Endothelial cell of umbilical vein (primary cell): ENCODE measurements at regions not wholly inside any gene's neighbourhood (a gene's known extent, or its start where the extent isn't known, plus 50 kb on each side); places are given as distances from the start of the nearest gene placed in this dataset.

Source experiments
- BruUV-seq: library from RNA; stranded (reverse); fragments of 400-500 nt; replicated peaks from 2 replicates; lab custom pipeline; 2021; lab: Mats Ljungman, UMichigan
- CTCF ChIA-PET: fragments of 300-600, 350-600 bp; sonication (Branson Sonifier 250); formaldehyde crosslinking; loops from one replicate; lab custom pipeline; 2021; ENCODE audit warnings: antibody characterized with exemption, inconsistent platforms; lab: Charles Lee
- POLR2A ChIA-PET: fragments of 300-600, 350-600 bp; sonication (Branson Sonifier 250); formaldehyde crosslinking; loops from one replicate; lab custom pipeline; 2021; ENCODE audit warnings: antibody characterized with exemption, inconsistent platforms; lab: Charles Lee
- DNase-seq: peaks from one replicate; pipeline ENCODE4 v3.0.0-alpha.2; 2011; ENCODE audit warnings: low read depth, low spot score
- FAIRE-seq: peaks from 2 replicates; lab custom pipeline; 2011; peaks lifted over from hg19 to GRCh38; lab: Jason Lieb, UNC
- H2AFZ ChIP-seq: 2 replicates; pipeline ENCODE4 v1.6.0; 2012; ENCODE audit warnings: low read depth, low read length, control low read depth, inconsistent platforms
- H3K27ac ChIP-seq: 2 replicates; pipeline ENCODE4 v1.5.1; 2011; ENCODE audit warnings: low read depth, mild to moderate bottlenecking, control low read depth, low read length, moderate library complexity; ENCODE audit not compliant: insufficient read depth
- H3K27me3 ChIP-seq, 2 experiments: 2 replicates each; pipeline versions ENCODE4 v1.6.0 to v1.6.1; 2011; ENCODE audit warnings: low read length in 2 of 2, mixed read lengths in 1 of 2; ENCODE audit not compliant: control insufficient read depth in 2 of 2, insufficient read depth in 2 of 2
- H3K36me3 ChIP-seq, 2 experiments: 2 replicates in 1 of 2; 3 replicates in 1 of 2; pipeline ENCODE4 v1.5.1; 2011; ENCODE audit warnings: low read length in 2 of 2, mild to moderate bottlenecking in 1 of 2, moderate library complexity in 1 of 2; ENCODE audit not compliant: control insufficient read depth in 2 of 2, insufficient read depth in 2 of 2; ENCODE audit errors: extremely low read depth in 1 of 2
- H3K4me1 ChIP-seq: 3 replicates; pipeline ENCODE4 v1.5.1; 2011; ENCODE audit warnings: mild to moderate bottlenecking, low read length; ENCODE audit not compliant: control insufficient read depth, insufficient read depth; ENCODE audit errors: extremely low read depth
- H3K4me2 ChIP-seq: 2 replicates; pipeline ENCODE4 v1.6.1; 2011; ENCODE audit warnings: low read length, control low read depth, mixed read lengths; ENCODE audit not compliant: insufficient read depth
- H3K4me3 ChIP-seq, 3 experiments: fragments of 200-600 bp in 1 of 3; sonication (generic), shearing (Covaris generic) in 1 of 3; replicated peaks in 1 of 3; 2 replicates each; pipeline ENCODE4 v1.5.1; 2011 to 2016; ENCODE audit warnings: control low read depth in 3 of 3, low read length in 3 of 3, mild to moderate bottlenecking in 2 of 3, inconsistent platforms in 1 of 3, low read depth in 1 of 3, moderate library complexity in 1 of 3; ENCODE audit not compliant: insufficient read depth in 1 of 3
- H3K79me2 ChIP-seq: 2 replicates; pipeline ENCODE4 v1.6.0; 2012; ENCODE audit warnings: low read length, inconsistent platforms; ENCODE audit not compliant: control insufficient read depth, insufficient read depth
- H3K9ac ChIP-seq: replicated peaks from 2 replicates; pipeline ENCODE3; 2011; ENCODE audit warnings: low read length, control low read depth; ENCODE audit not compliant: insufficient read depth; ENCODE audit errors: extremely low read depth
- H3K9me1 ChIP-seq: replicated peaks from 3 replicates; pipeline ENCODE4 v1.6.0; 2011; ENCODE audit warnings: mild to moderate bottlenecking, low read length; ENCODE audit not compliant: control insufficient read depth, insufficient read depth; ENCODE audit errors: extremely low read depth
- H3K9me3 ChIP-seq: replicated peaks from 2 replicates; pipeline ENCODE4 v1.5.1; 2012; ENCODE audit warnings: low read length, inconsistent platforms; ENCODE audit not compliant: control insufficient read depth, insufficient read depth
- H4K20me1 ChIP-seq: replicated peaks from 2 replicates; pipeline ENCODE3; 2011; ENCODE audit warnings: mild to moderate bottlenecking, low read length; ENCODE audit not compliant: control insufficient read depth, insufficient read depth; ENCODE audit errors: extremely low read depth
- EZH2 ChIP-seq: IDR thresholded peaks from 2 replicates; pipeline ENCODE4 v1.6.1; 2012; ENCODE audit warnings: borderline replicate concordance, low read depth, mild to moderate bottlenecking, moderate library complexity, low read length, inconsistent platforms; ENCODE audit not compliant: severe bottlenecking
- FOS ChIP-seq: IDR thresholded peaks from 2 replicates; pipeline ENCODE4 v1.6.1; 2011; ENCODE audit warnings: mild to moderate bottlenecking, low read length, moderate library complexity, borderline replicate concordance; ENCODE audit not compliant: insufficient read depth
- GATA2 ChIP-seq: IDR thresholded peaks from 2 replicates; pipeline ENCODE4 v1.7.0; 2011; ENCODE audit warnings: low read depth, mild to moderate bottlenecking, moderate library complexity, mixed read lengths, low read length; ENCODE audit not compliant: insufficient read length, insufficient read depth
- JUN ChIP-seq: IDR thresholded peaks from 2 replicates; pipeline ENCODE4 v1.6.1; 2011; ENCODE audit warnings: borderline replicate concordance, low read depth; ENCODE audit not compliant: insufficient read length, insufficient read depth
- MYC ChIP-seq: IDR thresholded peaks from one replicate; pipeline ENCODE4 v1.6.1; 2011; ENCODE audit warnings: mild to moderate bottlenecking, low read depth, low read length
- POLR2A ChIP-seq: IDR thresholded peaks from 2 replicates; pipeline ENCODE4 v1.6.1; 2012; ENCODE audit warnings: low read depth, mild to moderate bottlenecking, control low read depth, low read length
- POLR2AphosphoS5 ChIP-seq: IDR thresholded peaks from 2 replicates; pipeline ENCODE4 v1.6.1; 2012; ENCODE audit warnings: low read depth, mild to moderate bottlenecking, control low read depth, low read length, moderate library complexity; ENCODE audit not compliant: insufficient read depth
- dilution Hi-C: fragments of 300-500 bp; cut with MboI; formaldehyde crosslinking; loops from one replicate; pipeline ENCODE4 v1.15.0; 2019; ENCODE audit warnings: low sequenced_read_pairs; ENCODE audit not compliant: extremely low pct_ligation_motif_present
- intact Hi-C: fragments of 100-400 bp; cut with micrococcal nuclease; formaldehyde crosslinking; loops from one replicate; pipeline ENCODE4 v1.10.0; 2022
- TF ChIP-seq, protein P1 (sequence below): IDR thresholded peaks from 2 replicates; pipeline ENCODE4 v1.6.1; 2011; ENCODE audit not compliant: insufficient read depth, insufficient read length
- TF ChIP-seq, protein P2 (sequence below), 2 donors: IDR thresholded peaks; 1 replicate in 1 of 2; 2 replicates in 1 of 2; pipeline ENCODE4 v1.5.1; 2011; ENCODE audit warnings: low read length in 2 of 2, mild to moderate bottlenecking in 2 of 2, moderate library complexity in 2 of 2, control low read depth in 1 of 2, inconsistent platforms in 1 of 2, low read depth in 1 of 2; ENCODE audit not compliant: insufficient read depth in 1 of 2; ENCODE audit errors: extremely low read depth in 1 of 2

DNA sequence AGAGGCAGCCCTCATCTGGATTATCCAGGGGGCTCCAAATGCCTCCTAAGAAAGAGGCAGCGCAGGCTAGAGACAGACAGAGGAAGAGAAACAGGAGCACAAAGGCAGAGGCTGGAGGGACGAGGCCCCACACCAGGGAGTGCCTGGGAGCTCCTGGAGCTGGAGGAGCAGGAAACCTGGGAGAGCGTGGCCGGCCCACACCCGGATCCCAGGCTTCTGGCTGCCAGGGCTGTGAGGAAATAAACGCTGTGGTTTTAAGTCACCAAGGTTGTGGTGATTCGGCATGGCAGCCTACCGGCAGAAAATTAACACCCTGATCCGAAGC lies 165.5 kb downstream of the OLFM1 start:
- Histone ChIP-seq H3K4me1 (no peaks in the 10 kb centered on the region), H3K4me3 (no peak overlapping the region), H2AFZ (no peak overlapping the region), H3K9me1 (no peaks in the 10 kb centered on the region), H3K4me2 (no peak overlapping the region), H3K79me2 (no peaks in the 10 kb centered on the region), H3K9ac (no peak overlapping the region), H4K20me1 (no peaks in the 10 kb centered on the region), H3K36me3 (no peaks in the 10 kb centered on the region), H3K27me3 (no peaks in the 10 kb centered on the region), H3K9me3 (no peaks in the 10 kb centered on the region), H3K27ac (no peak overlapping the region)
- no TSS peak for BruUV-seq
- no peak for TF ChIP-seq POLR2AphosphoS5
- no peak for TF ChIP-seq GATA2
- TF ChIP-seq, protein P1, sequence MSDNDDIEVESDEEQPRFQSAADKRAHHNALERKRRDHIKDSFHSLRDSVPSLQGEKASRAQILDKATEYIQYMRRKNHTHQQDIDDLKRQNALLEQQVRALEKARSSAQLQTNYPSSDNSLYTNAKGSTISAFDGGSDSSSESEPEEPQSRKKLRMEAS: no peak
- no peak for TF ChIP-seq POLR2A
- no peak for TF ChIP-seq EZH2
- no peak for TF ChIP-seq MYC
- TF ChIP-seq FOS: no peak
- TF ChIP-seq JUN: no peak
- TF ChIP-seq, protein P2, sequence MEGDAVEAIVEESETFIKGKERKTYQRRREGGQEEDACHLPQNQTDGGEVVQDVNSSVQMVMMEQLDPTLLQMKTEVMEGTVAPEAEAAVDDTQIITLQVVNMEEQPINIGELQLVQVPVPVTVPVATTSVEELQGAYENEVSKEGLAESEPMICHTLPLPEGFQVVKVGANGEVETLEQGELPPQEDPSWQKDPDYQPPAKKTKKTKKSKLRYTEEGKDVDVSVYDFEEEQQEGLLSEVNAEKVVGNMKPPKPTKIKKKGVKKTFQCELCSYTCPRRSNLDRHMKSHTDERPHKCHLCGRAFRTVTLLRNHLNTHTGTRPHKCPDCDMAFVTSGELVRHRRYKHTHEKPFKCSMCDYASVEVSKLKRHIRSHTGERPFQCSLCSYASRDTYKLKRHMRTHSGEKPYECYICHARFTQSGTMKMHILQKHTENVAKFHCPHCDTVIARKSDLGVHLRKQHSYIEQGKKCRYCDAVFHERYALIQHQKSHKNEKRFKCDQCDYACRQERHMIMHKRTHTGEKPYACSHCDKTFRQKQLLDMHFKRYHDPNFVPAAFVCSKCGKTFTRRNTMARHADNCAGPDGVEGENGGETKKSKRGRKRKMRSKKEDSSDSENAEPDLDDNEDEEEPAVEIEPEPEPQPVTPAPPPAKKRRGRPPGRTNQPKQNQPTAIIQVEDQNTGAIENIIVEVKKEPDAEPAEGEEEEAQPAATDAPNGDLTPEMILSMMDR (IDR thresholded peaks at IDR 0.05; ENCODE audit: extremely low read depth in 1 of 2, insufficient read depth in 1 of 2, low read depth in 1 of 2, low read length in 2 of 2): no peak
- DNase-seq (no peak), FAIRE-seq (no peak)
- CTCF ChIA-PET: no interaction called here
- intact Hi-C loops (no loop called here), dilution Hi-C loops (no loop called here)
- POLR2A ChIA-PET: no interaction called here
